Activated T-helper 1 cell treated with anti-CD3 and anti-CD28 coated beads, Interleukin-12 subunit alpha, Interleukin-12 subunit beta, Interleukin-2, Interleukin-4 antibody, amounts not matched to agents 30 ng/mL and 10 ng/mL and 1 ng/mL, durations not matched to agents 14 hours and 24 hours and 36 hours (primary cell): ENCODE measurements at regions not wholly inside any gene's neighbourhood (a gene's known extent, or its start where the extent isn't known, plus 50 kb on each side); places are given as distances from the start of the nearest gene placed in this dataset.
"Not testable (repeated sequence)": the region's sequence is repeated elsewhere in the genome, so short reads cannot be mapped to it uniquely, and the experiment has no call there.

Source experiments
- DNase-seq: peaks from one replicate; pipeline ENCODE4 v3.0.0; 2021; ENCODE audit warnings: low spot score
- H3K27ac Mint-ChIP-seq: one replicate; pipeline ENCODE4 v1.8.0; 2021; ENCODE audit warnings: mild to moderate bottlenecking, mixed read lengths
- H3K27me3 Mint-ChIP-seq: one replicate; pipeline ENCODE4 v1.8.0; 2022; ENCODE audit warnings: mild to moderate bottlenecking, moderate library complexity, mixed read lengths; ENCODE audit not compliant: insufficient read depth
- H3K36me3 Mint-ChIP-seq: one replicate; pipeline ENCODE4 v1.8.0; 2021; ENCODE audit warnings: low read depth, mixed read lengths
- H3K4me1 Mint-ChIP-seq: one replicate; pipeline ENCODE4 v1.8.0; 2021; ENCODE audit warnings: low read depth, mixed read lengths
- H3K4me3 Mint-ChIP-seq: one replicate; pipeline ENCODE4 v1.8.0; 2021; ENCODE audit warnings: mild to moderate bottlenecking, moderate library complexity, mixed read lengths
- H3K9me3 Mint-ChIP-seq: one replicate; pipeline ENCODE4 v1.8.0; 2021; ENCODE audit warnings: mixed read lengths
- intact Hi-C: fragments of 100-400 bp; cut with micrococcal nuclease; formaldehyde crosslinking; loops from one replicate; pipeline ENCODE4 v1.15.1; 2024

GRCh38 chr18:1302861-1303260, 398.2 kb downstream of the ADCYAP1 start:
- Mint-ChIP-seq H3K4me1 (no peaks in the 10 kb centered on the region), H3K27ac (no peak overlapping the region), H3K27me3 (no peaks in the 10 kb centered on the region), H3K9me3 (peaks cover 3% of the 10 kb centered on the region), H3K4me3 (no peak overlapping the region), H3K36me3 (no peaks in the 10 kb centered on the region)
- DNase-seq: no peak
- intact Hi-C loops: no loop called here

GRCh38 chr18:1304392-1304992, 399.8 kb downstream of the ADCYAP1 start:
- Mint-ChIP-seq H3K4me3 (no peak overlapping the region), H3K27ac (no peak overlapping the region), H3K4me1 (no peaks in the 10 kb centered on the region), H3K36me3 (no peaks in the 10 kb centered on the region), H3K9me3 (peaks cover 9% of the 10 kb centered on the region), H3K27me3 (no peaks in the 10 kb centered on the region)
- no peak for DNase-seq
- intact Hi-C loops: no loop called here

GRCh38 chr18:1306641-1307040, 402.0 kb downstream of the ADCYAP1 start:
- Mint-ChIP-seq H3K4me1 (no peaks in the 10 kb centered on the region), H3K4me3 (no peak overlapping the region), H3K27ac (no peak overlapping the region), H3K27me3 (no peaks in the 10 kb centered on the region), H3K36me3 (no peaks in the 10 kb centered on the region), H3K9me3 (peaks cover 6% of the 10 kb centered on the region)
- intact Hi-C loops: no loop called here
- DNase-seq: no peak

GRCh38 chr18:1308686-1309085, 404.0 kb downstream of the ADCYAP1 start:
- intact Hi-C loops: no loop called here
- peaks cover 6% of the 10 kb centered on the region for H3K9me3 Mint-ChIP-seq
- no peaks in the 10 kb centered on the region for H3K27me3 Mint-ChIP-seq
- no peaks in the 10 kb centered on the region for H3K4me1 Mint-ChIP-seq
- H3K4me3 Mint-ChIP-seq: no peak overlapping the region
- no peak overlapping the region for H3K27ac Mint-ChIP-seq
- no peak for DNase-seq
- H3K36me3 Mint-ChIP-seq: no peaks in the 10 kb centered on the region

- Mint-ChIP-seq H3K9me3 (peaks cover 6% of the 10 kb centered on the region), H3K4me1 (no peaks in the 10 kb centered on the region), H3K27me3 (no peaks in the 10 kb centered on the region), H3K36me3 (no peaks in the 10 kb centered on the region), H3K27ac (no peak overlapping the region), H3K4me3 (no peak overlapping the region)
- DNase-seq: no peak
- intact Hi-C loops: no loop called here
These were observed 406.7 kb downstream of the ADCYAP1 start for GRCh38 chr18:1311376-1311775.

- H3K27ac Mint-ChIP-seq, H3K4me3 Mint-ChIP-seq, DNase-seq, H3K36me3 Mint-ChIP-seq, H3K4me1 Mint-ChIP-seq, intact Hi-C loops, H3K27me3 Mint-ChIP-seq: not testable (repeated sequence)
- H3K9me3 Mint-ChIP-seq: peaks cover 27% of the 10 kb centered on the region
These were observed 430.7 kb downstream of the ADCYAP1 start for GRCh38 chr18:1335345-1335744.

- H3K27me3 Mint-ChIP-seq: no peaks in the 10 kb centered on the region
- no peak overlapping the region for H3K4me3 Mint-ChIP-seq
- no peaks in the 10 kb centered on the region for H3K9me3 Mint-ChIP-seq
- no peak overlapping the region for H3K27ac Mint-ChIP-seq
- no peaks in the 10 kb centered on the region for H3K4me1 Mint-ChIP-seq
- H3K36me3 Mint-ChIP-seq: no peaks in the 10 kb centered on the region
- DNase-seq: no peak
- intact Hi-C loops: no loop called here
These were observed 446.3 kb downstream of the ADCYAP1 start for GRCh38 chr18:1350931-1351450.

GRCh38 chr18:1353025-1353424, 448.4 kb downstream of the ADCYAP1 start:
- intact Hi-C loops: no loop called here
- no peak overlapping the region for H3K4me3 Mint-ChIP-seq
- H3K9me3 Mint-ChIP-seq: no peaks in the 10 kb centered on the region
- DNase-seq: no peak
- no peaks in the 10 kb centered on the region for H3K4me1 Mint-ChIP-seq
- no peak overlapping the region for H3K27ac Mint-ChIP-seq
- H3K27me3 Mint-ChIP-seq: no peaks in the 10 kb centered on the region
- no peaks in the 10 kb centered on the region for H3K36me3 Mint-ChIP-seq

GRCh38 chr18:1357724-1358123, 453.1 kb downstream of the ADCYAP1 start:
- no peaks in the 10 kb centered on the region for H3K4me1 Mint-ChIP-seq
- H3K27me3 Mint-ChIP-seq: no peaks in the 10 kb centered on the region
- H3K36me3 Mint-ChIP-seq: no peaks in the 10 kb centered on the region

GRCh38 chr18:1361936-1362335, 457.3 kb downstream of the ADCYAP1 start:
- H3K4me3 Mint-ChIP-seq: no peak overlapping the region
- intact Hi-C loops: no loop called here
- DNase-seq: no peak
- H3K36me3 Mint-ChIP-seq: no peaks in the 10 kb centered on the region
- H3K4me1 Mint-ChIP-seq: no peaks in the 10 kb centered on the region
- no peak overlapping the region for H3K27ac Mint-ChIP-seq
- H3K9me3 Mint-ChIP-seq: no peaks in the 10 kb centered on the region
- H3K27me3 Mint-ChIP-seq: no peaks in the 10 kb centered on the region

More at GRCh38 chr18:1357724-1358123, 453.1 kb downstream of the ADCYAP1 start:
- intact Hi-C loops: no loop called here
- Mint-ChIP-seq H3K27ac (no peak overlapping the region), H3K4me3 (no peak overlapping the region), H3K9me3 (no peaks in the 10 kb centered on the region)
- DNase-seq: no peak

- Mint-ChIP-seq H3K27ac (no peak overlapping the region), H3K9me3 (no peaks in the 10 kb centered on the region), H3K4me1 (no peaks in the 10 kb centered on the region)
These were observed 465.9 kb downstream of the ADCYAP1 start for GRCh38 chr18:1370552-1370951.

GRCh38 chr18:1371724-1372123, 467.1 kb downstream of the ADCYAP1 start:
- intact Hi-C loops: no loop called here
- H3K4me3 Mint-ChIP-seq: no peak overlapping the region
- no peak for DNase-seq
- H3K36me3 Mint-ChIP-seq: no peaks in the 10 kb centered on the region
- no peaks in the 10 kb centered on the region for H3K27me3 Mint-ChIP-seq
- H3K27ac Mint-ChIP-seq: no peak overlapping the region
- H3K4me1 Mint-ChIP-seq: no peaks in the 10 kb centered on the region
- no peaks in the 10 kb centered on the region for H3K9me3 Mint-ChIP-seq

More at GRCh38 chr18:1370552-1370951, 465.9 kb downstream of the ADCYAP1 start:
- no peaks in the 10 kb centered on the region for H3K36me3 Mint-ChIP-seq
- no peak for DNase-seq
- no peak overlapping the region for H3K4me3 Mint-ChIP-seq
- intact Hi-C loops: no loop called here
- H3K27me3 Mint-ChIP-seq: no peaks in the 10 kb centered on the region

- H3K9me3 Mint-ChIP-seq: peaks cover 17% of the 10 kb centered on the region
- DNase-seq: no peak
- no peaks in the 10 kb centered on the region for H3K4me1 Mint-ChIP-seq
- no peak overlapping the region for H3K4me3 Mint-ChIP-seq
- H3K36me3 Mint-ChIP-seq: no peaks in the 10 kb centered on the region
- intact Hi-C loops: no loop called here
- no peak overlapping the region for H3K27ac Mint-ChIP-seq
- H3K27me3 Mint-ChIP-seq: no peaks in the 10 kb centered on the region
These were observed 478.8 kb downstream of the ADCYAP1 start for GRCh38 chr18:1383465-1383864.

- H3K36me3 Mint-ChIP-seq, H3K4me1 Mint-ChIP-seq, H3K27ac Mint-ChIP-seq, H3K4me3 Mint-ChIP-seq, H3K27me3 Mint-ChIP-seq, DNase-seq, intact Hi-C loops: not testable (repeated sequence)
- peaks cover 16% of the 10 kb centered on the region for H3K9me3 Mint-ChIP-seq
These were observed 483.8 kb downstream of the ADCYAP1 start for GRCh38 chr18:1388468-1388867.
